OCI-LY7 (cell line): ENCODE measurements at regions not wholly inside any gene's neighbourhood (a gene's known extent, or its start where the extent isn't known, plus 50 kb on each side); places are given as distances from the start of the nearest gene placed in this dataset.
"Not testable (repeated sequence)": the region's sequence is repeated elsewhere in the genome, so short reads cannot be mapped to it uniquely, and the experiment has no call there.

Experiments used
- BruUV-seq: library from RNA; stranded (reverse); fragments of 400-500 nt; replicated peaks from 2 replicates; lab custom pipeline; 2021; lab: Mats Ljungman, UMichigan
- CTCF ChIA-PET: fragments of 300-600 bp; sonication (Branson Sonifier 250); formaldehyde crosslinking; loops from one replicate; lab custom pipeline; 2022; ENCODE audit warnings: antibody characterized with exemption; ENCODE audit not compliant: unreplicated experiment; lab: Charles Lee
- POLR2A ChIA-PET: fragments of 300-600 bp; sonication (Branson Sonifier 250); formaldehyde crosslinking; loops from one replicate; lab custom pipeline; 2022; ENCODE audit warnings: antibody characterized with exemption; lab: Charles Lee
- DNase-seq: peaks from one replicate; pipeline ENCODE4 v3.0.0-alpha.2; 2015; ENCODE audit warnings: low spot score
- H2AFZ ChIP-seq: fragments of 200-600 bp; sonication (generic), shearing (Covaris generic); 2 replicates; pipeline ENCODE4 v1.6.1; 2014; ENCODE audit warnings: mild to moderate bottlenecking, antibody characterized with exemption, low read length, moderate library complexity
- H3K27ac ChIP-seq: fragments of 200-600 bp; sonication (generic); 2 replicates; pipeline ENCODE4 v1.5.1; 2014; ENCODE audit warnings: mixed run types, low read depth, mild to moderate bottlenecking, moderate library complexity, low read length, inconsistent platforms; ENCODE audit not compliant: poor library complexity, severe bottlenecking
- H3K36me3 ChIP-seq: fragments of 200-600 bp; sonication (generic); 2 replicates; pipeline ENCODE4 v1.6.1; 2014; ENCODE audit warnings: mild to moderate bottlenecking, antibody characterized with exemption, low read length, moderate library complexity, mixed read lengths; ENCODE audit not compliant: insufficient read depth
- H3K4me1 ChIP-seq: fragments of 200-600 bp; sonication (generic); 2 replicates; pipeline ENCODE4 v1.5.1; 2014; ENCODE audit warnings: mild to moderate bottlenecking, low read length; ENCODE audit not compliant: insufficient read depth, poor library complexity, severe bottlenecking
- H3K4me2 ChIP-seq: fragments of 200-600 bp; sonication (generic); 2 replicates; pipeline ENCODE4 v1.6.1; 2014; ENCODE audit warnings: mild to moderate bottlenecking, low read length
- H3K4me3 ChIP-seq: fragments of 200-600 bp; sonication (generic); 2 replicates; pipeline ENCODE4 v1.5.1; 2014; ENCODE audit warnings: mild to moderate bottlenecking, low read depth, low read length; ENCODE audit not compliant: poor library complexity, severe bottlenecking
- H3K79me2 ChIP-seq: fragments of 200-600 bp; sonication (generic); 2 replicates; pipeline ENCODE4 v1.6.1; 2016; ENCODE audit warnings: low read depth, mild to moderate bottlenecking, low read length, moderate library complexity, mixed read lengths; ENCODE audit not compliant: insufficient read depth
- H3K9me2 ChIP-seq: fragments of 200-600 bp; sonication (generic); 2 replicates; pipeline ENCODE4 v1.6.1; 2016; ENCODE audit warnings: mild to moderate bottlenecking, low read length, mixed read lengths; ENCODE audit not compliant: insufficient read depth
- H3K9me3 ChIP-seq: fragments of 200-600 bp; sonication (generic); 2 replicates; pipeline ENCODE4 v1.6.1; 2014; ENCODE audit warnings: mild to moderate bottlenecking, mixed run types, low read length, mixed read lengths
- H4K20me1 ChIP-seq: fragments of 200-600 bp; sonication (generic); 2 replicates; pipeline ENCODE4 v1.6.1; 2014; ENCODE audit warnings: mild to moderate bottlenecking, antibody characterized with exemption, low read length, moderate library complexity, mixed read lengths; ENCODE audit not compliant: insufficient read depth
- intact Hi-C: fragments of 100-400 bp; cut with micrococcal nuclease; formaldehyde crosslinking; loops from one replicate; pipeline ENCODE4 v1.10.0; 2022; ENCODE audit not compliant: unreplicated experiment

DNA sequence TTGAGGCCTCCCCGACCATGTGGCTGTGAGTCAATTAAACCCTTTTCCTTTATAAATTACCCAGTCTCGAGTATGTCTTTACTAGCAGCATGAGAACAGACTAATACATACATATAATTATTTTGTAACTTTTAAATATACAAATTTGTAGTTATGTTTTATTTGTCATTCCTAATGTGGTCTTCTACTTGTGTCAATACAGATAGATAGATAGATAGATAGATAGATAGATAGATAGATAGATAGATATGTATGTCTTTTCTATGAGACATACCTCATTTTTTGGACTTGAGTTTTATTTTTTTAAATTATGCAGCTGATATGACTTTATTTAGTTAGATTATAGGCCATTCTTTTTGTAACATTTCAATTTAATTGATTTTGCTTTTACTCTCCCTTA lies 316.0 kb upstream of the TGIF2LY start:
- H4K20me1 ChIP-seq, H2AFZ ChIP-seq, intact Hi-C loops, H3K4me1 ChIP-seq, H3K36me3 ChIP-seq, H3K4me3 ChIP-seq, POLR2A ChIA-PET, H3K9me3 ChIP-seq, BruUV-seq, H3K27ac ChIP-seq, H3K79me2 ChIP-seq, DNase-seq, H3K9me2 ChIP-seq, CTCF ChIA-PET, H3K4me2 ChIP-seq: not testable (repeated sequence)

DNA sequence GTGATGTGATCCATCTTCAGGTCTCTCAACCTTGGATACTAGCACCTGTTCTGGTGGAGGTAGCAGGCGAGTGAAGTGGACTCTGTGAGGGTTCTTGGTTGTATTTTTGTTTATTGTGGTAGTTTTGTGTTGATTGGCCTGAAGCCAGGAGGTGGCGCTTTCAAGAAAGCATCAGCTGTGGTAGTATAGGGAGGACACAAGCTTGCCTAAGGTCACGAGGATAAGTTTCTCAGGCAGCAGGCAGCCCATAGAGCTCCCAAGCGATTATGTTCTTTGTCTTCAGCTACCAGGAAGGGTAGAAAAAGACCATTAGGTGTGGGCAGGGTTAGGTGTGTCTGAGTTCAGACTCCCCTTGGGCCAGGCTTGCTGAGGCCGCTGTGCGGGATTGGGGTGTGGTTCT lies 290.8 kb upstream of the TGIF2LY start:
- H3K27ac ChIP-seq, intact Hi-C loops, H3K36me3 ChIP-seq, H4K20me1 ChIP-seq, H3K4me3 ChIP-seq, H3K9me3 ChIP-seq, H3K9me2 ChIP-seq, H2AFZ ChIP-seq, H3K4me2 ChIP-seq, POLR2A ChIA-PET, H3K79me2 ChIP-seq, DNase-seq, CTCF ChIA-PET, H3K4me1 ChIP-seq, BruUV-seq: not testable (repeated sequence)

DNA sequence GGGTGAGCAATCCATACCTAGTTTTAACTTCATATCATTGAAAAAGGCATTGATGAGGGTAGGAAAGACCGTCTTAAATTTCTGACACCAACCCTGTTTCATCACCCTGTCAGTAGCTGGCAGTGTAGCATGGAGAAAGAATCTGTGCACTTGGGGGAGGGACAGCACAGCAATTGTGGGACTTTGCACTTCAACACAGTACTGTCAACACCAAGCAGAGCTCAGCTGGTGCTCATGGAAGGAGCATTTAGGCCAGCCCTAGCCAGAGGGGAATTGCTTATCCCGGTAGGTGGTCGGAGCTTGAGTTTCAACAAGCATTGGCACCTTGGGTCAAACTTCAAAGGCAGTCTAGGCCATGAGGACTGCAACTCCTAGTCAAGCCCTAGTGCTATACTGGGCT lies 281.6 kb upstream of the TGIF2LY start:
- DNase-seq, H3K4me2 ChIP-seq, POLR2A ChIA-PET: not testable (repeated sequence)

DNA sequence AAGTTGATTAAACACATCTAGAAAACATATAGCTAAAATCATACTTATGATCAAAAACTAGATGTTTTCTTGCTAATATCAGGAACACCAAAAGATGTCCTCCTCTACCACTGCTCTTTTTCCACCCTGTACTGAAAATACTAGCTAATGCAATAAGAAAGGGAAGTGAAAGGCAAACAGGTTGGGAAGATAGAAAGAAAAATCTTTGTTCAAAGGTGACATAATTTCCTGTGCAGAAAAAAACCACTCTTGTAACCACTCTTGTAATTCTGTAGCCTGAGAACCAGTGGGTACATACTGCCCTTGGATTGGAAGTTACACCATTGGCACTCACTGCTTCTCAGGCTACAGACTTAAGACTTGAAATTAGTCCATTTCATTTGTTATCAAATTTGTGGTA lies 258.9 kb upstream of the TGIF2LY start:
- intact Hi-C loops, result not testable (repeated sequence)

More for the DNA sequence above, 281.6 kb upstream of the TGIF2LY start:
- BruUV-seq, H2AFZ ChIP-seq, CTCF ChIA-PET, H3K4me1 ChIP-seq, H4K20me1 ChIP-seq, H3K9me2 ChIP-seq, H3K79me2 ChIP-seq, intact Hi-C loops, H3K4me3 ChIP-seq, H3K27ac ChIP-seq, H3K9me3 ChIP-seq, H3K36me3 ChIP-seq: not testable (repeated sequence)

DNA sequence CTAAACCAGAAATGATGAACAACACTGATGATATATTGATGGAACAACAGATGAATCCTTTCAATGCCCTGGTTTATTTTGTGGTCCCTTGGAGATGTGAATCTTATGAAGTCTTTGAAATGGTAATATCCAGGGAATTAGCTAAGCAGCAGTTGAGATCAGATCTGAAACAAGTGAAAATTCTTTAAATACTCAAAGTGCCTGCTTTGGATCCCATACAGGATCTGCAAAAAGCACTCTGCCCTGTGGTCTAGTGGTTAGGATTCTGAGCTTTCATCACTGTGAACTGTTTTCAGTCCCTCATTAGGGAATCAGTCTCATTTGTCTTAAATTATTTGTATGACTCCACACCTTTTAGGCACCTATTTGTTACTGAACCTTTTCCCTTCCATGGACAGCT lies 211.3 kb upstream of the TGIF2LY start:
- BruUV-seq, intact Hi-C loops, CTCF ChIA-PET: not testable (repeated sequence)

More for the DNA sequence above, 258.9 kb upstream of the TGIF2LY start:
- BruUV-seq, H2AFZ ChIP-seq, H3K4me2 ChIP-seq, H3K4me1 ChIP-seq, H3K9me2 ChIP-seq, H3K27ac ChIP-seq, H3K36me3 ChIP-seq, H3K4me3 ChIP-seq, CTCF ChIA-PET, H4K20me1 ChIP-seq, H3K9me3 ChIP-seq, POLR2A ChIA-PET, DNase-seq, H3K79me2 ChIP-seq: not testable (repeated sequence)

DNA sequence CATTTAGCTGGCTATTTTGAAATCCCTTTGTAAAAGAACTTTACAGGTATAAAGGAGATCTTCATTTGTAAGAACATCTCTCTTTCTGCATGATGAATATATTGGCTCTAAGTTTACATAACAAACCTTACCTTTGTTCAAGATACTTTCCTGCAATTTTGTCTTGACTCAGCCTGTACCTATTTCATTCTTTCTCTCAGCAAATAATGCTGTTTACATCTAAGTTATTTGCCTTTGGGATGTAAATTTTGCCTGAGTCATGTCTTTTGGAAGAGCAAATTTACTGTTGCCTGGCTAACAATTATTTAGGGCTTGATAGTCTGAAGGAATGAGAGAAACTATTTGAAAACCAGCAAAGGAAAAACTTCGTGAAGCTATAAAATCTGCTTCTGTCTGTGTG lies 210.4 kb upstream of the TGIF2LY start:
- H3K27ac ChIP-seq, CTCF ChIA-PET, H4K20me1 ChIP-seq, intact Hi-C loops, H3K4me1 ChIP-seq, H3K9me3 ChIP-seq, H3K79me2 ChIP-seq, H2AFZ ChIP-seq, BruUV-seq, DNase-seq, H3K4me2 ChIP-seq, H3K9me2 ChIP-seq, POLR2A ChIA-PET, H3K4me3 ChIP-seq, H3K36me3 ChIP-seq: not testable (repeated sequence)

More for the DNA sequence above, 211.3 kb upstream of the TGIF2LY start:
- H4K20me1 ChIP-seq, H3K4me1 ChIP-seq, DNase-seq, H3K9me2 ChIP-seq, H3K4me3 ChIP-seq, POLR2A ChIA-PET, H2AFZ ChIP-seq, H3K9me3 ChIP-seq, H3K79me2 ChIP-seq, H3K4me2 ChIP-seq, H3K36me3 ChIP-seq, H3K27ac ChIP-seq: not testable (repeated sequence)

DNA sequence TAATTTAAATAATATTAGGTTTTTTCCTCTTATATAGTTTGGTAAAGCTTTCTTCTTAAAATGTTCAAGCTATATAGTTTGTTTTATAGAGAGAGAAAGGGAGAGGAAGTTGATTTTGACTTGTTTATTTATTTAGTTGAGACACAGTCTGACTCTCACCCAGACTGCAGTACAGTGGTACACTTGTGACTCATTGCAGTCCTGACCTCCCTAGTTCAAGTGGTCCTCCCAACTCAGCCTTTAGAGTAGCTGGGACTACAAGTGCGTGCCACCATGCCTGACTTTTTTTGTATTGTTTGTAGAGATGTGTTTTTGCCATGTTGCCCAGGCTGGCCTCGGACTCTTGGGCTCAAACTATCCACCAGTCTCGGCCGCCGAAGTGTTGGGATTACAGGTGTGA lies 187.4 kb upstream of the TGIF2LY start:
- H3K27ac ChIP-seq, H2AFZ ChIP-seq, CTCF ChIA-PET, POLR2A ChIA-PET, intact Hi-C loops, H3K4me1 ChIP-seq, H3K9me2 ChIP-seq, H4K20me1 ChIP-seq, H3K9me3 ChIP-seq, DNase-seq, H3K4me3 ChIP-seq, H3K79me2 ChIP-seq, BruUV-seq, H3K36me3 ChIP-seq, H3K4me2 ChIP-seq: not testable (repeated sequence)
